Activated CD4-positive, alpha-beta memory T cell treated with anti-CD3 and anti-CD28 coated beads, Interleukin-2, amount 10 ng/mL, durations not matched to agents 7 days and 5 days (primary cell): ENCODE measurements at regions not wholly inside any gene's neighbourhood (a gene's known extent, or its start where the extent isn't known, plus 50 kb on each side); places are given as distances from the start of the nearest gene placed in this dataset.
A peak's percentile ranks its signal among the peaks of the same experiment; 100 is the strongest.

Experiments used
- CTCF ChIA-PET: fragments of 350-600 bp; sonication (Branson Sonifier 250); formaldehyde crosslinking; loops from one replicate; lab custom pipeline; 2021; ENCODE audit warnings: antibody characterized with exemption, inconsistent platforms; lab: Charles Lee
- POLR2A ChIA-PET: fragments of 350-600 bp; sonication (Branson Sonifier 250); formaldehyde crosslinking; loops from one replicate; lab custom pipeline; 2021; ENCODE audit warnings: antibody characterized with exemption; lab: Charles Lee
- DNase-seq: peaks from one replicate; pipeline ENCODE4 v3.0.0-alpha.2; 2020
- H3K27ac Mint-ChIP-seq: one replicate; pipeline ENCODE4 v1.8.0; 2021; ENCODE audit warnings: mild to moderate bottlenecking, mixed read lengths
- H3K27me3 Mint-ChIP-seq: one replicate; pipeline ENCODE4 v1.8.0; 2021; ENCODE audit warnings: mixed read lengths
- H3K36me3 Mint-ChIP-seq: one replicate; pipeline ENCODE4 v1.8.0; 2021; ENCODE audit warnings: low read depth, mixed read lengths
- H3K4me1 Mint-ChIP-seq: one replicate; pipeline ENCODE4 v1.8.0; 2021; ENCODE audit warnings: mixed read lengths
- H3K4me3 Mint-ChIP-seq: one replicate; pipeline ENCODE4 v1.8.0; 2021; ENCODE audit warnings: mild to moderate bottlenecking, mixed read lengths
- H3K9me3 Mint-ChIP-seq: one replicate; pipeline ENCODE4 v1.8.0; 2021; ENCODE audit warnings: mixed read lengths

GRCh38 chr20:39249798-39250197 lies 287.7 kb downstream of the DHX35 start:
- Mint-ChIP-seq H3K27me3 (no peaks in the 10 kb centered on the region), H3K36me3 (no peaks in the 10 kb centered on the region), H3K9me3 (no peaks in the 10 kb centered on the region), H3K27ac (no peak overlapping the region), H3K4me3 (no peak overlapping the region), H3K4me1 (peaks cover 16% of the 10 kb centered on the region)
- CTCF ChIA-PET, result no interaction called here
- POLR2A ChIA-PET, result no interaction called here
- DNase-seq, result no peak

- POLR2A ChIA-PET, result no interaction called here
- no peaks in the 10 kb centered on the region for H3K27me3 Mint-ChIP-seq
- H3K9me3 Mint-ChIP-seq, result no peaks in the 10 kb centered on the region
- H3K27ac Mint-ChIP-seq, result no peak overlapping the region
- no peak overlapping the region for H3K4me3 Mint-ChIP-seq
- no peaks in the 10 kb centered on the region for H3K36me3 Mint-ChIP-seq
- DNase-seq, result no peak
- CTCF ChIA-PET, result interaction anchor here (1.3 kb wide), 1 partner anchor 16 kb away, joined by 3 read pairs; no protein-coding TSS in a partner anchor
- H3K4me1 Mint-ChIP-seq, result peaks cover 18% of the 10 kb centered on the region
These were observed 286.8 kb downstream of the DHX35 start for GRCh38 chr20:39248862-39249485.

GRCh38 chr20:39248171-39248861 lies 286.2 kb downstream of the DHX35 start:
- peaks cover 2% of the 10 kb centered on the region for H3K27me3 Mint-ChIP-seq
- no peak overlapping the region for H3K27ac Mint-ChIP-seq
- DNase-seq, result no peak
- ChIA-PET POLR2A (no interaction called here), CTCF (interaction anchor here (1.3 kb wide), 1 partner anchor 16 kb away, joined by 3 read pairs; no protein-coding TSS in a partner anchor)
- peaks cover 18% of the 10 kb centered on the region for H3K4me1 Mint-ChIP-seq
- H3K9me3 Mint-ChIP-seq, result no peaks in the 10 kb centered on the region
- H3K4me3 Mint-ChIP-seq, result no peak overlapping the region
- no peaks in the 10 kb centered on the region for H3K36me3 Mint-ChIP-seq

- peaks cover 4% of the 10 kb centered on the region for H3K9me3 Mint-ChIP-seq
- no peaks in the 10 kb centered on the region for H3K36me3 Mint-ChIP-seq
- DNase-seq, result no peak
- H3K27ac Mint-ChIP-seq, result no peak overlapping the region
- H3K4me1 Mint-ChIP-seq, result peaks cover 18% of the 10 kb centered on the region
- no peak overlapping the region for H3K4me3 Mint-ChIP-seq
- peaks cover 6% of the 10 kb centered on the region for H3K27me3 Mint-ChIP-seq
- ChIA-PET CTCF (interaction anchor here (1.5 kb wide), 1 partner anchor 18 kb away, joined by 5 read pairs; no protein-coding TSS in a partner anchor), POLR2A (no interaction called here)
These were observed 284.3 kb downstream of the DHX35 start for GRCh38 chr20:39246436-39246835.

- Mint-ChIP-seq H3K9me3 (peaks cover 4% of the 10 kb centered on the region), H3K36me3 (no peaks in the 10 kb centered on the region), H3K27me3 (peaks cover 6% of the 10 kb centered on the region), H3K27ac (no peak overlapping the region), H3K4me1 (peaks cover 18% of the 10 kb centered on the region), H3K4me3 (no peak overlapping the region)
- peak; percentile 24 for DNase-seq
- ChIA-PET POLR2A (no interaction called here), CTCF (interaction anchor here (1.5 kb wide), 1 partner anchor 19 kb away, joined by 5 read pairs; no protein-coding TSS in a partner anchor)
These were observed 283.7 kb downstream of the DHX35 start for GRCh38 chr20:39245685-39246311.

- CTCF ChIA-PET, result no interaction called here
These were observed 281.8 kb downstream of the DHX35 start for GRCh38 chr20:39243962-39244361.

GRCh38 chr20:39242614-39243013 lies 280.5 kb downstream of the DHX35 start:
- Mint-ChIP-seq H3K27ac (no peak overlapping the region), H3K4me1 (peaks cover 18% of the 10 kb centered on the region), H3K27me3 (peaks cover 6% of the 10 kb centered on the region), H3K4me3 (no peak overlapping the region), H3K9me3 (peaks cover 4% of the 10 kb centered on the region), H3K36me3 (no peaks in the 10 kb centered on the region)
- no peak for DNase-seq
- ChIA-PET CTCF (no interaction called here), POLR2A (no interaction called here)

More at GRCh38 chr20:39243962-39244361, 281.8 kb downstream of the DHX35 start:
- POLR2A ChIA-PET, result no interaction called here
- no peak overlapping the region for H3K27ac Mint-ChIP-seq
- no peak overlapping the region for H3K4me3 Mint-ChIP-seq
- no peak for DNase-seq
- peaks cover 4% of the 10 kb centered on the region for H3K9me3 Mint-ChIP-seq
- no peaks in the 10 kb centered on the region for H3K36me3 Mint-ChIP-seq
- H3K4me1 Mint-ChIP-seq, result peaks cover 18% of the 10 kb centered on the region
- peaks cover 6% of the 10 kb centered on the region for H3K27me3 Mint-ChIP-seq

GRCh38 chr20:39234520-39235095 lies 272.5 kb downstream of the DHX35 start:
- no peaks in the 10 kb centered on the region for H3K36me3 Mint-ChIP-seq
- no peaks in the 10 kb centered on the region for H3K9me3 Mint-ChIP-seq
- POLR2A ChIA-PET, result no interaction called here
- H3K4me1 Mint-ChIP-seq, result no peaks in the 10 kb centered on the region
- H3K27ac Mint-ChIP-seq, result no peak overlapping the region
- DNase-seq, result no peak
- no peak overlapping the region for H3K4me3 Mint-ChIP-seq
- CTCF ChIA-PET, result no interaction called here
- H3K27me3 Mint-ChIP-seq, result peaks cover 2% of the 10 kb centered on the region

- Mint-ChIP-seq H3K36me3 (no peaks in the 10 kb centered on the region), H3K27me3 (peaks cover 2% of the 10 kb centered on the region), H3K4me3 (no peak overlapping the region), H3K27ac (no peak overlapping the region), H3K9me3 (no peaks in the 10 kb centered on the region), H3K4me1 (no peaks in the 10 kb centered on the region)
- ChIA-PET CTCF (no interaction called here), POLR2A (no interaction called here)
- no peak for DNase-seq
These were observed 271.6 kb downstream of the DHX35 start for GRCh38 chr20:39233755-39234154.

GRCh38 chr20:39227416-39227815 lies 265.3 kb downstream of the DHX35 start:
- POLR2A ChIA-PET, result no interaction called here
- CTCF ChIA-PET, result no interaction called here
- Mint-ChIP-seq H3K27ac (no peak overlapping the region), H3K4me1 (no peaks in the 10 kb centered on the region), H3K27me3 (no peaks in the 10 kb centered on the region), H3K36me3 (no peaks in the 10 kb centered on the region), H3K9me3 (no peaks in the 10 kb centered on the region), H3K4me3 (no peak overlapping the region)
- no peak for DNase-seq

GRCh38 chr20:39225978-39226377 lies 263.8 kb downstream of the DHX35 start:
- H3K4me3 Mint-ChIP-seq, result no peak overlapping the region
- no peaks in the 10 kb centered on the region for H3K9me3 Mint-ChIP-seq
- no peaks in the 10 kb centered on the region for H3K4me1 Mint-ChIP-seq
- H3K27ac Mint-ChIP-seq, result no peak overlapping the region
- H3K27me3 Mint-ChIP-seq, result no peaks in the 10 kb centered on the region
- H3K36me3 Mint-ChIP-seq, result no peaks in the 10 kb centered on the region
- CTCF ChIA-PET, result no interaction called here
- DNase-seq, result no peak
- POLR2A ChIA-PET, result no interaction called here

GRCh38 chr20:39225536-39225935 lies 263.4 kb downstream of the DHX35 start:
- H3K4me3 Mint-ChIP-seq, result no peak overlapping the region
- no peak overlapping the region for H3K27ac Mint-ChIP-seq
- ChIA-PET POLR2A (no interaction called here), CTCF (no interaction called here)
- no peaks in the 10 kb centered on the region for H3K27me3 Mint-ChIP-seq
- H3K36me3 Mint-ChIP-seq, result no peaks in the 10 kb centered on the region
- DNase-seq, result no peak
- no peaks in the 10 kb centered on the region for H3K9me3 Mint-ChIP-seq
- H3K4me1 Mint-ChIP-seq, result no peaks in the 10 kb centered on the region

GRCh38 chr20:39222101-39222500 lies 260.0 kb downstream of the DHX35 start:
- H3K4me1 Mint-ChIP-seq, result no peaks in the 10 kb centered on the region
- H3K27me3 Mint-ChIP-seq, result no peaks in the 10 kb centered on the region
- no peaks in the 10 kb centered on the region for H3K36me3 Mint-ChIP-seq
- POLR2A ChIA-PET, result no interaction called here
- H3K9me3 Mint-ChIP-seq, result no peaks in the 10 kb centered on the region
- no peak for DNase-seq
- H3K27ac Mint-ChIP-seq, result no peak overlapping the region
- H3K4me3 Mint-ChIP-seq, result no peak overlapping the region
- CTCF ChIA-PET, result no interaction called here
